HG03378 (cell line): ENCODE measurements at regions not wholly inside any gene's neighbourhood (a gene's known extent, or its start where the extent isn't known, plus 50 kb on each side); places are given as distances from the start of the nearest gene placed in this dataset.

ENCODE experiments used
- ATAC-seq: cut with Tn5 transposase; IDR thresholded peaks from one replicate; pipeline ENCODE4 v1.9.1; 2021; ENCODE audit warnings: mild to moderate bottlenecking, moderate library complexity; ENCODE audit not compliant: unreplicated experiment

- ATAC-seq, result no peak
Measured at GRCh38 chr2:64196963-64197362, 52.7 kb upstream of the PELI1 start.

- ATAC-seq, result no peak
Measured at GRCh38 chr2:64201151-64201550, 56.9 kb upstream of the PELI1 start.

- ATAC-seq, result no peak
Measured at GRCh38 chr2:64202206-64202845, 58.1 kb upstream of the PELI1 start.

GRCh38 chr2:64203131-64203857, 59.1 kb upstream of the PELI1 start:
- ATAC-seq, result no peak

GRCh38 chr2:64203858-64204632, 59.8 kb upstream of the PELI1 start:
- ATAC-seq, result peak; percentile 78

- ATAC-seq, result no peak
Measured at GRCh38 chr2:64204703-64205102, 60.5 kb upstream of the PELI1 start.

GRCh38 chr2:64205415-64205814, 61.2 kb upstream of the PELI1 start:
- no peak for ATAC-seq

- no peak for ATAC-seq
Measured at GRCh38 chr2:64207573-64207972, 63.4 kb upstream of the PELI1 start.

GRCh38 chr2:64210816-64211215, 66.6 kb upstream of the PELI1 start:
- ATAC-seq, result no peak

GRCh38 chr2:64211276-64211921, 67.2 kb upstream of the PELI1 start:
- no peak for ATAC-seq

GRCh38 chr2:64212346-64212745, 68.1 kb upstream of the PELI1 start:
- no peak for ATAC-seq

GRCh38 chr2:64212801-64213321, 68.6 kb upstream of the PELI1 start:
- peak; percentile 38 for ATAC-seq

GRCh38 chr2:64213532-64214275, 69.5 kb upstream of the PELI1 start:
- peak; percentile 30 for ATAC-seq

- peak; percentile 51 for ATAC-seq
Measured at GRCh38 chr2:64214281-64215115, 70.3 kb upstream of the PELI1 start.

GRCh38 chr2:64217198-64217869, 73.1 kb upstream of the PELI1 start:
- no peak for ATAC-seq

GRCh38 chr2:64218137-64218802, 74.0 kb upstream of the PELI1 start:
- ATAC-seq, result no peak

- ATAC-seq, result no peak
Measured at GRCh38 chr2:64219149-64219548, 74.9 kb upstream of the PELI1 start.

- no peak for ATAC-seq
Measured at GRCh38 chr2:64220265-64220664, 76.0 kb upstream of the PELI1 start.
